SK-N-MC (cell line): ENCODE measurements at regions not wholly inside any gene's neighbourhood (a gene's known extent, or its start where the extent isn't known, plus 50 kb on each side); places are given as distances from the start of the nearest gene placed in this dataset.

ENCODE experiments used
- EZH2 ChIP-seq: fragments of 200-600 bp; sonication (generic); IDR thresholded peaks from one replicate; pipeline ENCODE4 v1.6.1; 2017; ENCODE audit warnings: antibody characterized with exemption
- FOXP2 ChIP-seq: optimal IDR thresholded peaks from 2 replicates; pipeline ENCODE3; 2011; ENCODE audit warnings: mild to moderate bottlenecking, moderate library complexity; ENCODE audit not compliant: insufficient read depth; ENCODE audit errors: extremely low read length, control extremely low read depth
- POLR2AphosphoS5 ChIP-seq: IDR thresholded peaks from 2 replicates; pipeline ENCODE4 v1.6.1; 2012; ENCODE audit warnings: mild to moderate bottlenecking, low read depth, low read length, borderline replicate concordance

- TF ChIP-seq EZH2 (no peak), FOXP2 (no peak), POLR2AphosphoS5 (no peak)
Measured at GRCh38 chr9:85292261-85292660, 449.5 kb downstream of the AGTPBP1 start.
